ENCODE measurements at regions not wholly inside any gene's neighbourhood (a gene's known extent, or its start where the extent isn't known, plus 50 kb on each side); places are given as distances from the start of the nearest gene placed in this dataset.

DNA sequence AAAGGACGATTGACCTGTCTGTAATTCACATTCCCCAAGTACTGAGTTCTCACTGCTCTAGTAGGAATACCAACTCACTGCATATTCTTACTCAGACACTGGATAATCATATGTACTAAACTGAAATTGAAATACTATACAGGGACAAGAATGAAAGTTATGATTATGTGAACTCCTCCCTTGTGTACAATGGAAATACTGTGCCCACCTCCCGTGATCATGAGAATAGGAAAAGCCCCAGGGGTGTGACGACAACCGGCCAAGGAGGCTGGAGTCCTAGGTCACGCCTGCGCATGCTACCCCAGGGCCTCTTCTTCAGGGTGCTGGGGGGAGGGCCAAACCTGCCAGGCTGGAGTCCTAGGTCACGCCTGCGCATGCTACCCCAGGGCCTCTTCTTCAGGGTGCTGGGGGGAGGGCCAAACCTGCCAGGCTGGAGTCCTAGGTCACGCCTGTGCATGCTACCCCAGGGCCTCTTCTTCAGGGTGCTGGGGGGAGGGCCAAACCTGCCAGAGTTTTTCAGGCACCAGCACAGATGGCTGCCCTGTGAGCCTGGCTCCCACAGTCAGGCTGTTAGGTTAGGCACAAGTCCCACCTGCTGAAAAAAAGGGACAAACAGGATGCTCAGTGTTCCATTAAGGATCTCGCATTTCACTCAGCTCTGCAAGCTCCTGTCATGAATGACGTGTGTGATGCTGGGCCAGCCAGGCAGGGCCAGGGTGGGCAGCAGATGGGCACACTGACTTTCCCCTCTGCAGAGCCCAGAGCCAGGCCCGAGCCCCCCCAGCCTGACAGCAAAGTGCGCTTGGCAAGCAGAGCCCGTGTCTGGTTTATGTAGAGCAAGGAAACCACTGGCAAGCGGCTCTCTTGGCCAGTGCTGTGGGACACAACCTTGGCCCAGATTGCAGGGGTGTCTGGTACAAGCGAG is 107.7 kb downstream of the FOXF2 start:
- H3K4me1 ChIP-seq: no peaks in the 10 kb centered on the region
- H3K4me3 ChIP-seq (ENCODE audit: low read depth, low read length): no peak overlapping the region
- TF ChIP-seq CTCF (IDR thresholded peaks at IDR 0.05; ENCODE audit: low read depth, low read length): no peak
- no peaks in the 10 kb centered on the region for H3K9me3 ChIP-seq
- H3K27me3 ChIP-seq: peaks cover 3% of the 10 kb centered on the region; the same call in 1 of the 2 replicates
- DNase-seq: no peak
- no peaks in the 10 kb centered on the region for H3K36me3 ChIP-seq

DNA sequence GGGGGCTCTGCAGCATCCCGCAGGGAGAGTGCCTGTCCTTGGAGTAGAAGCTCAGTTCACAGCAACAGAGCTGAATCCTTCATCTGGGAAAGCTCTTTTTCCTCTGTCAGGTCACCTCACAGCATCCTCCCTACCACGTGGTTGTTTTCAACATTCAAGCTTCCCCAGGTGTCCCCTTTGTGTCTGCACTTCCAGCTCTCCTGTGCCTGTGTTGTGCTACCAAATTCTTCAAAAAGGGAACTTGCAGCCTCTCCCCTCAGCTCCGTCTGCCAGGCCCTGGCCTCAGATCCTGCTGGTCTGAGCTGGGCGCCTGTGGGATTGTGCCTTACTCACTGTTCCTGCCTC is 108.4 kb downstream of the FOXF2 start:
- Histone ChIP-seq H3K4me1 (no peaks in the 10 kb centered on the region), H3K36me3 (no peaks in the 10 kb centered on the region), H3K4me3 (ENCODE audit: low read depth, low read length) (no peak overlapping the region), H3K27me3 (peaks cover 7% of the 10 kb centered on the region; the same call in 1 of the 2 replicates), H3K9me3 (no peaks in the 10 kb centered on the region)
- no peak for TF ChIP-seq CTCF (IDR thresholded peaks at IDR 0.05; ENCODE audit: low read depth, low read length)
- no peak for DNase-seq

DNA sequence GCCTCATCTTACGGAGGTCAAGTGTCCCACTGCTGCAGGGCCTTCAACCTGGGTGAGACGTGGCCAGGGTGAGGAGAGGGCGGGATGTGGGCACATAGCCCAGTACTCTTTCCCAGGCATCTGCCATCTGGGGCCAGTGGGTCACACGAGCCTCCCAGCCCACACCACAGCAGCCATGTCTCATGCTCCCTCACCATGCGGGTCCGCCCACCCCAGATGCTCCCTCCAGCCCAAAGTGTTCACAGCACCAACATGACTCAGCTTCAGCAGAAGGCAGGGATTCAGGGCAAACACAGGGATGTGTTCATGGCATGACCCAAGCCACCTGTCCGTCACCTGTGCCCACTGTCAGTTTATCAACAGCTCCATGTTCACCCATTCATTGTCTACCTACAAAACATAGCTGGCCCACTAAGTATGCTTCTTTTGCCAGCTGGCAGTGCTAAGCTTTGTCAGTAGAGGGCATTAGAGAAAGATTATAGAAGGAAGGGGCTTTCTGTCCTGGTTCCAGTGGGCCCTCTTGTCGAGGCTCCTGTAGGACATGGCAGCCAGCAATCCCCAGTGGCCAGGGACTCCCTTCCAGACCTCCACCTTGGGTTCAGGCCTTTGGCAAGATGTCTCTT is 109.2 kb downstream of the FOXF2 start:
- Histone ChIP-seq H3K9me3 (no peaks in the 10 kb centered on the region), H3K4me1 (no peaks in the 10 kb centered on the region), H3K4me3 (ENCODE audit: low read depth, low read length) (no peak overlapping the region), H3K27me3 (peaks cover 13% of the 10 kb centered on the region; the same call in 1 of the 2 replicates), H3K36me3 (no peaks in the 10 kb centered on the region)
- peak; percentile 20 for TF ChIP-seq CTCF (IDR thresholded peaks at IDR 0.05; ENCODE audit: low read depth, low read length)
- no peak for DNase-seq

DNA sequence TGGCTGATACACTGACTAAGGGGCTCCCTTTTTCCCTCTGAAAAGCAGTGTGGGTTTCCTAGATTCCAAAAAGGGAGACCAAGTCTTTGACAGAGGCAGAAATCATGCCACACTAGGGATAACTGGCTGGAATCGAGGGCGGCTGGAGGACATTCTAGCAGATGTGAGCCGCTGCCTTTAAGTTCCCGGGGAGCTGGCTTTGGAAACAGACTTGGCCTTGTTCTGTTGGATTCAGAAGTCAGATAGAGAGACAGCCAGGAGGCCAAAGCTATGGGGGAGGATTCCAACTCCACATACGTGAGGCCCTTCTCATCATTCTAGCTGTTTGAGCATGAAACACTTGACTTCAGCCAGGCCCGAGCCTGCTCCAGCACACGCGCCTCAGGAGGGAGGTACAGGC is 109.9 kb upstream of the FOXC1 start:
- no peak for DNase-seq
- Histone ChIP-seq H3K9me3 (no peaks in the 10 kb centered on the region), H3K27me3 (peaks cover 19% of the 10 kb centered on the region; the same call in 1 of the 2 replicates), H3K4me3 (ENCODE audit: low read depth, low read length) (no peak overlapping the region), H3K4me1 (no peaks in the 10 kb centered on the region), H3K36me3 (no peaks in the 10 kb centered on the region)
- TF ChIP-seq CTCF (IDR thresholded peaks at IDR 0.05; ENCODE audit: low read depth, low read length): no peak

DNA sequence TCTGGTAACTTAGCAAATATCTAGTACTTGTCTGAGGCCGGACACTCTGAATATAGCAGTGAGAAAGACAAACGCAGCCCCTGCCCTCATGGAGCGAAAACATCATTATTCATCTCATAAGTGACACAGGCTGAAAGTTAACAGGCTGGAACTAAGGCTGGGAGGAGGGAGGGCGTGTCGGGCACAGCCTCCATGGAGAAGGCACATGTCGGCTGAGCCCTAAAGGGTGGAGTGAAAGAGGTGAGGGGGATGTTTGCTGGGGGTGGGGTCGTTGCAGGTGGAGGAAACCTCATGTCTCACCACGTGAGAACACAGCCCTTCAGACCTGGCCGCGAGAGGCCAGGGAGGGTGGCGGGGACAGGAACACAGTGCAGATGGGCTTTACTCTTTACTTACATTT is 108.8 kb upstream of the FOXC1 start:
- no peak for TF ChIP-seq CTCF (IDR thresholded peaks at IDR 0.05; ENCODE audit: low read depth, low read length)
- no peaks in the 10 kb centered on the region for H3K9me3 ChIP-seq

GRCh38 chr6:1502041-1502440 is 107.7 kb upstream of the FOXC1 start:
- Histone ChIP-seq H3K9me3 (no peaks in the 10 kb centered on the region), H3K27me3 (peaks cover 28% of the 10 kb centered on the region), H3K36me3 (no peaks in the 10 kb centered on the region), H3K4me3 (ENCODE audit: low read depth, low read length) (no peak overlapping the region), H3K4me1 (no peaks in the 10 kb centered on the region)
- TF ChIP-seq CTCF (IDR thresholded peaks at IDR 0.05; ENCODE audit: low read depth, low read length): no peak
- DNase-seq: no peak

More for the DNA sequence above, 108.8 kb upstream of the FOXC1 start:
- peaks cover 26% of the 10 kb centered on the region for H3K27me3 ChIP-seq
- H3K4me1 ChIP-seq: no peaks in the 10 kb centered on the region
- no peak overlapping the region for H3K4me3 ChIP-seq (ENCODE audit: low read depth, low read length)
- DNase-seq: no peak
- H3K36me3 ChIP-seq: no peaks in the 10 kb centered on the region

Measured in BE2C (cell line).